ENCODE measurements at regions not wholly inside any gene's neighbourhood (a gene's known extent, or its start where the extent isn't known, plus 50 kb on each side); places are given as distances from the start of the nearest gene placed in this dataset.

DNA sequence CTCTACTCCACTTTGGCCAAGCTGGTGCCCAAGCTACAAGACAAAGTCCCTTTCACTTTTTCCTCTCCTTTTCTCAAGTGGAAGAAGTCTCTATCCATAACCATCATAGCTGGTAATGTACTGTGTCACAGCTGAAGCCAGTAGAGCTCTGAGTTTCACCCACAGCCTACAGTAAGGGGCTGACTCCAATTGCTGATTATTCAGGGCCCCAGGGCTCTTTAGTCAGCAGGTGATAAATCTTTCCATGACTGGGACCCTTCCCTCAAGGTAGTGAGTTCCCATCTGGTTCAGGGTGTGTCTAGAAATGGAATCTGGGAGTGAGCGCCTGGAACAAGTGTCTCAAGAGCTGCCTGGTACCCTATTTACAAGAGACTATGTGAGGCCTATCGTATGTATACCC, 436.0 kb upstream of the CA10 start:
- Histone ChIP-seq H3K4me3 (replicated peaks in 1 of 3) (no peak overlapping the region), H3K27ac (no peak overlapping the region), H3K4me1 (no peaks in the 10 kb centered on the region), H3K27me3 (no peaks in the 10 kb centered on the region), H3K36me3 (no peaks in the 10 kb centered on the region), H3K9me3 (no peaks in the 10 kb centered on the region)
- TF ChIP-seq, protein P1, sequence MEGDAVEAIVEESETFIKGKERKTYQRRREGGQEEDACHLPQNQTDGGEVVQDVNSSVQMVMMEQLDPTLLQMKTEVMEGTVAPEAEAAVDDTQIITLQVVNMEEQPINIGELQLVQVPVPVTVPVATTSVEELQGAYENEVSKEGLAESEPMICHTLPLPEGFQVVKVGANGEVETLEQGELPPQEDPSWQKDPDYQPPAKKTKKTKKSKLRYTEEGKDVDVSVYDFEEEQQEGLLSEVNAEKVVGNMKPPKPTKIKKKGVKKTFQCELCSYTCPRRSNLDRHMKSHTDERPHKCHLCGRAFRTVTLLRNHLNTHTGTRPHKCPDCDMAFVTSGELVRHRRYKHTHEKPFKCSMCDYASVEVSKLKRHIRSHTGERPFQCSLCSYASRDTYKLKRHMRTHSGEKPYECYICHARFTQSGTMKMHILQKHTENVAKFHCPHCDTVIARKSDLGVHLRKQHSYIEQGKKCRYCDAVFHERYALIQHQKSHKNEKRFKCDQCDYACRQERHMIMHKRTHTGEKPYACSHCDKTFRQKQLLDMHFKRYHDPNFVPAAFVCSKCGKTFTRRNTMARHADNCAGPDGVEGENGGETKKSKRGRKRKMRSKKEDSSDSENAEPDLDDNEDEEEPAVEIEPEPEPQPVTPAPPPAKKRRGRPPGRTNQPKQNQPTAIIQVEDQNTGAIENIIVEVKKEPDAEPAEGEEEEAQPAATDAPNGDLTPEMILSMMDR (IDR thresholded peaks at IDR 0.05), result no peak
- no peak for TF ChIP-seq POLR2A (IDR thresholded peaks at IDR 0.05)
- DNase-seq, result no peak
- 94 to 96% methylated on average over 2 of the region's 2 CpGs for whole genome bisulfite sequencing, 2 donors
- intact Hi-C loops (cut with DNase I), result no loop called here

DNA sequence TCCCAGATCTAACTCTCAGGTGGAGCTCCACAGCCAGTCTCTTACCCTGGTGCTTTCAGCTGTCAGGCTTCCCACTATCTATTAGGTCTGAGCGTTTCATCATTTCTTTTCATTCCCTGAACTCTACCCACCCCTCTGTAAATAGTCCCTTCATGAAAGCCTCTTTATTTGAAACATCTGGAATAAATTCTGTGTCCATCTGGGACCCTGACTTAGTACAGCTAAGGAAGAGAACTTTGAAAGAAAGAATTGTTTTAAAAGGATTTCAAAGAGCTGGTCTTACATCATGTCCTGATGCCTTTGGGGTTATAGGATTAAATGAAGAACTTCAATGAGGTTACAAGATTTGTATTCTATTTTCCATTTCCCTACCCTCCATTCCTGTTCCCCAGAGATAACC, 388.5 kb upstream of the CA10 start:
- H3K27ac ChIP-seq, result no peak overlapping the region
- no peaks in the 10 kb centered on the region for H3K36me3 ChIP-seq
- H3K9me3 ChIP-seq, result no peaks in the 10 kb centered on the region
- no peak for DNase-seq
- TF ChIP-seq, protein P1 (IDR thresholded peaks at IDR 0.05), result no peak
- TF ChIP-seq POLR2A (IDR thresholded peaks at IDR 0.05), result no peak
- H3K4me1 ChIP-seq, result no peaks in the 10 kb centered on the region
- WGBS, 2 donors, result 50 to 79% methylated on average over 1 of the region's 1 CpG
- H3K4me3 ChIP-seq (replicated peaks in 1 of 3), result no peak overlapping the region
- H3K27me3 ChIP-seq, result no peaks in the 10 kb centered on the region
- intact Hi-C loops (cut with DNase I), result no loop called here

DNA sequence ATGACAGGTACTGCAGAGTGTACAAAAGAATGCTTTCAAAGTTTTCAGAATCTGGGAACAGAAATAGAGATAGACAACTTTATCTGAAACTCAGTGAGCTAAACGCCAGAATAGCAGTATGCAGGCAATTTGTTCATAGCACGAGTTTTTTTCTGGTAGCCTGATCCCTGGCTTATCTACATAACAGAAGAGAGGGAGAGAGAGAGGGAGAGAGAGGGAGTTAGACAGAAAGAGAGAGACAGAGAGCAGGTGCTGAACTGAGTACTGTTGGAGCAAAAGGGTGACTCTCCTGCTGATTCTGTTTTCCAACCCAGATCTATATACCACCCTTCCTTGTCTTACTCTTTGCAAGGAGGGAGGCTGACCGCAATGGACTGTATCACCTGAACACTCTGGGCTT, 388.0 kb upstream of the CA10 start:
- H3K27me3 ChIP-seq, result no peaks in the 10 kb centered on the region
- H3K27ac ChIP-seq, result no peak overlapping the region
- DNase-seq, result no peak
- no peak overlapping the region for H3K4me3 ChIP-seq (replicated peaks in 1 of 3)
- no peaks in the 10 kb centered on the region for H3K9me3 ChIP-seq
- intact Hi-C loops (cut with DNase I), result no loop called here
- TF ChIP-seq POLR2A (IDR thresholded peaks at IDR 0.05), result no peak
- TF ChIP-seq, protein P1 (IDR thresholded peaks at IDR 0.05), result no peak
- no peaks in the 10 kb centered on the region for H3K4me1 ChIP-seq
- 55 to 62% methylated on average over 3 of the region's 3 CpGs for WGBS, 2 donors
- H3K36me3 ChIP-seq, result no peaks in the 10 kb centered on the region

DNA sequence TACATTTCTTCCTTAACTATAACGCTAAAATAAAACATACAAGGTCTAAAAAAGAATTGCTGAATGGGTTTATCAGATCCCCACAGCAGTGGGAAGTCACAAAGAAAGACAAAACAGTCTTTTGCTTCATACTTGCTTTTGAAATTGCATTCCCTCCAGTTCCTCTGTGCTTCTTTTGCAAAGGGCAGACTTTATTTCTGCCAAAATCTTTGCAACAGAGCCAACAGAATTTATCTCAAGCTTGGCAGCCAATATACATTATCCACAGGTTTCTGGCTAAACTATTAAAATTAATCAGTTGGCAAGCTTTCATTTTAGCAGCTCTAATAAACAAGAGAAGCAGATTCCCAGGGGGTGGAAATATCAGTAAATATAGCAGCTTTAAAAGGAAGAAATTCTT, 378.9 kb upstream of the CA10 start:
- H3K4me3 ChIP-seq (replicated peaks in 1 of 3), result no peak overlapping the region
- DNase-seq, result no peak
- no peak overlapping the region for H3K27ac ChIP-seq
- no peaks in the 10 kb centered on the region for H3K36me3 ChIP-seq
- 64 to 73% methylated on average over 1 of the region's 1 CpG for WGBS, 2 donors
- H3K4me1 ChIP-seq, result no peaks in the 10 kb centered on the region
- TF ChIP-seq, protein P1 (IDR thresholded peaks at IDR 0.05), result no peak
- no peaks in the 10 kb centered on the region for H3K27me3 ChIP-seq
- H3K9me3 ChIP-seq, result no peaks in the 10 kb centered on the region
- intact Hi-C loops (cut with DNase I), result no loop called here

DNA sequence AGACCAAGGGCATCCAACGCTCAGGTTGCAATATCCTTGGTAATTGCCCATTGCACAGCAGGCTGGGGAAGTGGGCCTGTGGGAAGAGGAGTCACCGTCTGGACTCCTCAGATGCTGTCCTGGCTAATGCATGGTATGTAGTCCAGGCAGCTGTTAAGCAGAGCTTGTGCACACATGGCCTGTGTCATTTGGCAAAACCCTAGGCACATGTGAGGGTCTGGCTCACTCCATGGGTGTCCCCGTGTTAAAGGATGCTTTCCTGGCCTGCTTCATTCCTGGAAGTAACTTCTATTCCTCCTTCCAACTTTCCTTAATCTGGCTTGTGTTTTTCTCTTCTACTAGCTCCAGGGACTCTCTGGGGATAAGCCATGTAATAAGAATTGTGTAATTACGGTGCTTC, 378.0 kb upstream of the CA10 start:
- WGBS, 2 donors, result 70 to 73% methylated on average over 3 of the region's 4 CpGs
- DNase-seq, result no peak
- Histone ChIP-seq H3K4me1 (no peaks in the 10 kb centered on the region), H3K9me3 (no peaks in the 10 kb centered on the region), H3K27me3 (no peaks in the 10 kb centered on the region), H3K27ac (no peak overlapping the region), H3K4me3 (replicated peaks in 1 of 3) (no peak overlapping the region), H3K36me3 (no peaks in the 10 kb centered on the region)
- TF ChIP-seq, protein P1 (IDR thresholded peaks at IDR 0.05), result no peak
- TF ChIP-seq POLR2A (IDR thresholded peaks at IDR 0.05), result no peak
- intact Hi-C loops (cut with DNase I), result no loop called here

Measured in thyroid gland (tissue), 4 donors.